NCI-H2107 (cell line): ENCODE measurements at regions not wholly inside any gene's neighbourhood (a gene's known extent, or its start where the extent isn't known, plus 50 kb on each side); places are given as distances from the start of the nearest gene placed in this dataset.

Experiments
- DNase-seq: peaks from one replicate; lab custom pipeline; 2025; lab: John Stamatoyannopoulos, UW

GRCh38 chr3:20912406-20912805, 726.4 kb upstream of the SGO1 start:
- no peak for DNase-seq

- no peak for DNase-seq
These were observed 723.5 kb upstream of the SGO1 start for GRCh38 chr3:20909511-20909910.

- no peak for DNase-seq
These were observed 719.3 kb upstream of the SGO1 start for GRCh38 chr3:20905210-20905805.

GRCh38 chr3:20904671-20905070, 718.7 kb upstream of the SGO1 start:
- no peak for DNase-seq

DNA sequence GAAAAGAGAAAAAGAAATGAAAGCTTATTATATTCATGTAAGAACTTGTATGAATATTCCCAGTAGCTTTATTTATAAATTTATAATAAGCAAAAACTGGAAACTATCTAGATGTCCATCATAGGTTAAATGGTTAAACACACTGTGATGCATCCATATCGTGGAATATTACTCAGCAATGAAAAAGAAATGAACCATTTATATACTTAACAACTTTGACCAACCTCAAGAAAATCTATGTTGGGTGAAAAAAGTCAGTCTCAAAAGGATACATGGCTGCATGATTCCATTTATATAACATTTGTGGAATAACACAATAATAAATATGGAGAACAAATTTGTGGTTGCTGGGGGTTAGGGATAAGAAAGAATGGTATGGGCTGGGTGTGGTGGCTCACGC, 713.0 kb upstream of the SGO1 start:
- no peak for DNase-seq

DNA sequence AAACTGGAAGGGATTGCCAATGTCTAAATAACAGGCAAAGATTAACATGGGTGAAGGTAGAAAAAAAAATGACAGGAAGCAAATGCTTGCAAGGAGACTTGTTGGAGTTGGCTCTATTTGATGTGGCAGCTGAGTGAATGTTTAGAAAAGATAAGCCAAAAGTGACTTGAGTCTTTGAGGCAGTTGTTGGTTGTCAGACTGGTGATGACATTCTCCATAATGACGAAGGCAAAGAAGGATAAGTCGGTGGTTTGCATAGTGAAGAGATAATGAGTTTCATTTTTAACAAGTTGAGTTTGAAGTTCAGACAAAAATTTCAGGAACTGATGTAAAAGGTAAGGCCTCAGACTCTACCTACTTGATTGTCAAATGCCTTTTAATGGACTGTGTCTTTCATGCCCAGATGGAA, 704.1 kb upstream of the SGO1 start:
- DNase-seq, result no peak

DNA sequence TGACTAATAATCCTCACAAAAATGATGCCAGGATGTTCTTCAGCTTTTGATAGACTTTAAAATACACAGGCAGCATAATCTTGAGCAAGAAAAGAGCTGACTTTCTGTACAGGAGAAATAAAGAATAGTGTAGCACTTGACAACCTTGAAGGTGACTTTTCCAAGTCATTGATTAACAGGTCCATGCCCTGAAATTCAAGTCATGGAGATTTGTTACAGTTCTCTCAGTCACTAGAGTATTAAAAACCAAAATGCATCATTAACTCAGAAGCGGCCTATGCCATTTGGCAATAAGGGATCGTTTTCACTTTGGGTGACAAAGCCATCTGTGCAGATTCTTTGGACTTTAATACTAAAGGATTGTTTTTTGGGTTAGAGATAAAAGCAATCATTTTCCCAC, 692.7 kb upstream of the SGO1 start:
- DNase-seq, result no peak

DNA sequence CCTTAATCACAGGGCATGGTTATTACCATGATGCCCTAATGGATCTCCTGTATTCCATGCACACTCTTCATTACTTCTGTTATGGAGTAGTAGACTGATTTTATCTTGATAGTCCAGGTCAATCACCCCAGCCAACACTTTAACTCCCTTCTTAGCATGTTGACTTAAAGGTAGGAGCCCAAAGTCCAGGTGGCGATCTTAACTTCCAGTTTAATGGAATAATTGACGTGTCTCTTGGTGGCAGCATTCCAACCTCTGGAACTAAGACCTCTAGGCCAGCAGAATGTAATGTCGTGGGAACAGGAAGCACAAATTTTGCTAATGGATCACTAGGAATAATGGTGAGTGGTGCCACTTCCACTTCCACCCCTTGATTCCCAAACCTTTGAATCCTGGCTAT, 687.2 kb upstream of the SGO1 start:
- DNase-seq, result no peak

DNA sequence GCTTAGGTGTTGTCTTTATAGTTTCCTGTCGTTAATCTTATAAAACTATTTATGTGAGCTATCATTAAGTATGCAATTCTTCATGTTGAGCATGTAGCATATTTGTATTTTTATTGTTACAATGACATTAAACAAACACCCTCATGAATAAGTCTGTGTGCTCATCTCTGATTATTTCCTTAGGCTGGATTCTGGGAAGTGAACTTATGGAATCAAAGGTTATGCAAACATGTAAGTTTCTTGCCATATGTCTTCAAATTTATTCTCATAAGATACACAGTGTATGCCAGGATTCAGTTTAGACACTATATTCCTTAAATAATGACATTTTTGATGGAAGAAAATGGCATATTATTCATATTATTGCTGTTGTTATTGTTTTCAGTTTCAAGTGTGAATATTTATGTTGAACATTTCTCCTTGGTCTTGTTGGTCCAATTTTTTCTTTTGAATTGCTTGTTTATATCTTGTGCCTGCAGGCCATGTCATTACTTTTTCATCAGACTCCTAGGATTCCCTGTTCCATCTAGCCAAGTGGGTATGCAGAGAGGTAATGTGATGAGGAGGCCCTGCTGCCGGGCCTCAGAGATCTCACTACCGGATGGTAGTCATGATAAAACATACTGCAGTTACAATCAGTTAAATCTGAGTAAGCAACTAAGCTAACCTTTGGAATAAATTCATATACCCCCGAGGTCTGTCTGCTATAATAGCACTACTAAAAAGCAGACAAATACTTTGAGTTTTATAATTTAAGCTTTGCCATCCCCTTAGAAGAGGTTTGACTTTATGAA, 684.3 kb upstream of the SGO1 start:
- DNase-seq, result no peak

GRCh38 chr3:20865803-20866202, 679.8 kb upstream of the SGO1 start:
- no peak for DNase-seq

DNA sequence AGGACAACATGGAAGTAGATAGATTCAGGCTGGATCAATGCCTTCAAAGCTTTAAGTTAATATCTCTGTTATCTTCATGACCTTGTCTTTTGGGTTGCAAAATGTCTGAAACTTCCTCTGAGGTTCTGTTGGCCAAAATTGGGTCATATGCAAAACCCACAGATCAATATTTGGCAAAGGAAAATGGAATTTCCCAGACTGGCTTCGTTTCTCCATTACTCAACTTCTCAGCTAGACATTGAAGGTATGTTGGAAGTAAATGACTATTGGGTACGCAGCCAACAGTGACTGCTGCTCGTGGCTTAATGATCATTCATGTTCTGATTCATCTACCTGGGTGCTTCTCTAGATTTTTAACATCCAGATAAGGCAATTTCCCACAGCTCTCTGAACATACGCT, 675.4 kb upstream of the SGO1 start:
- DNase-seq, result no peak

GRCh38 chr3:20857636-20858035, 671.6 kb upstream of the SGO1 start:
- DNase-seq, result no peak

- DNase-seq, result no peak
These were observed 667.9 kb upstream of the SGO1 start for GRCh38 chr3:20853890-20854289.

GRCh38 chr3:20852712-20853111, 666.7 kb upstream of the SGO1 start:
- DNase-seq, result no peak

- DNase-seq, result no peak
These were observed 664.0 kb upstream of the SGO1 start for GRCh38 chr3:20849975-20850374.

- DNase-seq, result no peak
These were observed 660.8 kb upstream of the SGO1 start for GRCh38 chr3:20846832-20847231.

- no peak for DNase-seq
These were observed 660.1 kb upstream of the SGO1 start for GRCh38 chr3:20846066-20846465.

DNA sequence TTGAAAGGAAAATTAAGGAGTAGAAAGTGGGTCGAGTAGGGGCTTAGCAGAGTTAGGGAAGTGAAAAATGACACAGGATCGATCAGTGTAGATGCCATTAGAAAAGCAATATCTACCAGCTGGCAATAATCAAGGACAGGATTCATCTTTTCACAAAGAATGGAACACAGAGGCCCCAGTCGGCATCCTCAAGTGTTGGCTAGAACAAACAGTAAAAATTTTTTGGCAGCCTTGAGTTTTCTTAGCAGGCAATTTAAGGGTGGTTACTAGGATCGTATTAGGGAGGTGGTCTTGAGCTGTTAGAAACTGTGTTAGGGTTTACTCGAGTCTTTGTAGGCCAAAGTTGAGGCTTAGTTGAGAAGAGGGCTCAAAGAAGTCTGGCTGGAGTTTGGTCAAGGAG, 658.8 kb upstream of the SGO1 start:
- no peak for DNase-seq

GRCh38 chr3:20842594-20843436, 656.8 kb upstream of the SGO1 start:
- no peak for DNase-seq

DNA sequence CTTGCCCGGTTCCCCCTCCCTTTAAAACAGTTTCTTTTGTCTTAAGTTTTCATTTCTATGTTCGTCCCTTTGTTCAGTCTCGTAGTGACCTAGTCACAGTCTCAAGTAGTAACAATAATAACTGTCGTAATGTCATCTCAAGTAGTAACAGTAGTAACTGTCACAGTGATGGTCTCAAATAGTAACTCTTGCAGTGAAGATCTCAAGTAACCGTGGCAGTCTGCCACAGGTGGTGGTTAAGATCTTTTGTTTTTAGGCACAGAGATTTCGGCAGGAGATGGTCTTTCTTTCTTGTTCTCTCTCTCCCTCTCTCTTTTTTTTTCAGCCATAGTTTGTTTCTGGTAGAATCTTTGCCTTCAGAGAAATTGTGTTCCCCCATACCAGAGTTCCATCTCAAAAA, 656.0 kb upstream of the SGO1 start:
- no peak for DNase-seq

DNA sequence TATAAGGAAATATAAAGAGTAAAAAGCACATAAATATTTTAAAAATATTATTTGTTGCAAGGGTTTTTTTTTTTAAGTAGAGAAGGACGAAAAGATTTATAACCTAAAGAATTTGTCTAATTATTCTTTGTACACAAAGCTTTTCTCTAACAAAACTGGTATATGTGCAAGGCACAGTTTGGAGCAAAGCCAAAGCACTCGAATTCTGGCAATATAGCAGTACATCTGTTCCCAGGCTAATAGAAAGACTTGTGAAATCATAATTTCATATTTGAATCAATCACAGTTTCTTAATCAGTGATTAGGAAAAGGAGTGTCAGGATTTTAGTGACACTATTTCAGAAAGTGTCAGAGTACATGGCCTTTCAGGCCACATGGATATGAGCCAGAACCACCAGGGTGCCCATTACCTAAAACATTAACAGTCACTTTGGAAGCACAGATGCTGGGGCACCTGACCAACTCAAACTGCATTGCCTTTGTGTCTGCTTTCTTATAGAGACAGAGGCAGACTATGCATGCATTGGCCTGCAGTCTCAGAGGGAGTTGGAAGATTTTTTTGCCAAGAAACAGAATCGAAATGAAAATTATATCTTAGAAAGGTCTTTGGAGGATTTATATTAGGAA, 651.8 kb upstream of the SGO1 start:
- no peak for DNase-seq

DNA sequence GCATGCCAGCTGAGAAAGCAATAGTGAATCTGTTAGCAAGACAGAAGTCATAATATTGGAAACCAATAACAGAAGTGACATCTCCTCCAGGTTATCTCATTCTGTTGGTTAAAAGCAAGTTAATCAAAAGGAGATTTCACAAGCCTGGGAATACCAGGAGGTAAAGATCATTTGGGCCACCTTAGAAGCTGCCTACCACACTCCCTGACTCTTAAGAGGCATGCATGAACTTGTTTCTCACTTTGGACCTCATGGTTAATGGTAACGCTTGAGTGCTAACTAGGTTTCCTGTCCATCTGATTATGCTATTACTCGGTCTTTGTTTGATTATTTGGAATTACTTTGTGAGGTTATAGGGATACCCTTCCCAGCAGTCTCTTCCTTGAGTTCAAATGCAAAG, 650.8 kb upstream of the SGO1 start:
- DNase-seq, result no peak

- DNase-seq, result no peak
These were observed 647.0 kb upstream of the SGO1 start for GRCh38 chr3:20832963-20833362.
